MCF 10A (cell line): ENCODE measurements at regions not wholly inside any gene's neighbourhood (a gene's known extent, or its start where the extent isn't known, plus 50 kb on each side); places are given as distances from the start of the nearest gene placed in this dataset.

Experiments used
- BruUV-seq: library from RNA; stranded (reverse); fragments of 400-500 nt; replicated peaks from 2 replicates; lab custom pipeline; 2021; lab: Mats Ljungman, UMichigan
- CTCF ChIA-PET: fragments of 300-600 bp; sonication (Branson Sonifier 250); formaldehyde crosslinking; extraction: SDS; loops from one replicate; lab custom pipeline; 2021; ENCODE audit warnings: antibody characterized with exemption, inconsistent platforms; lab: Yijun Ruan, JAX
- POLR2A ChIA-PET: fragments of 300-600, 350-650 bp; sonication (Branson Sonifier 250); formaldehyde crosslinking; extraction: SDS; loops from one replicate; lab custom pipeline; 2020; ENCODE audit warnings: antibody characterized with exemption, inconsistent platforms; lab: Yijun Ruan, JAX
- DNase-seq: peaks from one replicate; pipeline ENCODE4 v3.0.0-alpha.2; 2018; ENCODE audit not compliant: unreplicated experiment
- H3K27ac Mint-ChIP-seq: one replicate; pipeline ENCODE4 v1.8.0; 2022; ENCODE audit warnings: mild to moderate bottlenecking, low read depth, mixed read lengths; ENCODE audit not compliant: unreplicated experiment
- H3K27me3 Mint-ChIP-seq: one replicate; pipeline ENCODE4 v1.8.0; 2022; ENCODE audit warnings: mixed read lengths; ENCODE audit not compliant: insufficient read depth, unreplicated experiment
- H3K36me3 Mint-ChIP-seq: one replicate; pipeline ENCODE4 v1.8.0; 2022; ENCODE audit warnings: mild to moderate bottlenecking, moderate library complexity, mixed read lengths; ENCODE audit not compliant: insufficient read depth, unreplicated experiment
- H3K4me1 Mint-ChIP-seq: one replicate; pipeline ENCODE4 v1.8.0; 2022; ENCODE audit warnings: mixed read lengths; ENCODE audit not compliant: insufficient read depth, unreplicated experiment
- H3K4me3 Mint-ChIP-seq: one replicate; pipeline ENCODE4 v1.8.0; 2022; ENCODE audit warnings: mild to moderate bottlenecking, moderate library complexity, mixed read lengths; ENCODE audit not compliant: unreplicated experiment
- H3K9me3 Mint-ChIP-seq: one replicate; pipeline ENCODE4 v1.8.0; 2022; ENCODE audit warnings: mixed read lengths; ENCODE audit not compliant: unreplicated experiment
- intact Hi-C: fragments of 100-400 bp; cut with micrococcal nuclease; formaldehyde crosslinking; loops from 2 replicates; pipeline ENCODE4 v1.14.1; 2022
- TF ChIP-seq, protein P1 (sequence below): fragments of 200-600 bp; IDR thresholded peaks from one replicate; pipeline ENCODE4 v1.8.0; 2022; ENCODE audit warnings: antibody characterized with exemption, mild to moderate bottlenecking; ENCODE audit not compliant: unreplicated experiment

DNA sequence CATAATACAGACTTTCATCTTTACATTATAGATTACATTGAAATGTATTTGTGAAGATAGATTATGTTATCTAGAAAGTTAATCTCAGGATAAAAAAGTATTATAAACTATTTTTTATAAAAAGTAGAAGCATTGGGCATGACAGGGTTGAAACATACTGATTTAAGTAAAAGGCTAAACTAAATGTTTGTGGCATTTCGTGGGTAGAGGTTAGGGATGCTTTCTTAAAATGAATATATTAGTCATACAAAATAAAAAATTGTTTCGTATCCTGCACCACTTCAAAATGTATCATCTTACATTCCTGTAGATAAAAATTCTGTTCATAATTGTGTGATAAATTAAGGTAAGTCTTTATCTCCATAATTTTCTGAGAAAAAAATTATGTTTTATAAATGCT is 603.6 kb downstream of the SPRY1 start:
- intact Hi-C loops = no loop called here

DNA sequence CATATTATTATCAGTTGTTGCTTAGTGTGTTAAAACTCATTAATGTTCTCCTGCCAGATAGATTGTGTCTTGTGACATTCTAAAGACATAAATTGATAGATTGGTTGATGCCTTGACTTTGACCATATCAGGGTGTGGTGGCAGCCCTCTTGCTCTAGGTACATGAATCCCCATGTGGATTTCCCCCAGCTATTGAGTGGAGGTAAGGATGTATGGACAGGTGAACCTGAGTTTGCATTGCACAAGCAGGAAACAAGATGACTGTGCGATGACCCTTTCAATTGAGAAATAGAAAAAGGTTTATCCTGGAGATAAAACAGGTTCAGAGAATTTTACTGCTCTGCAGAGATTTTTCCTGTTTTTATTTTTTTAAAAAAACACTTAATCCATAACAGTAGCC is 619.2 kb downstream of the SPRY1 start:
- Mint-ChIP-seq H3K4me1 (peaks cover 20% of the 10 kb centered on the region), H3K4me3 (no peak overlapping the region), H3K27ac (no peak overlapping the region), H3K27me3 (no peaks in the 10 kb centered on the region), H3K9me3 (peaks cover 7% of the 10 kb centered on the region), H3K36me3 (no peaks in the 10 kb centered on the region)
- POLR2A ChIA-PET = no interaction called here
- intact Hi-C loops = no loop called here
- no peak for DNase-seq
- CTCF ChIA-PET = interaction anchor here (0.6 to 0.7 kb wide), 2 partner anchors 60 to 216 kb away, joined by 3 to 4 read pairs; no protein-coding TSS in a partner anchor
- TF ChIP-seq, protein P1, sequence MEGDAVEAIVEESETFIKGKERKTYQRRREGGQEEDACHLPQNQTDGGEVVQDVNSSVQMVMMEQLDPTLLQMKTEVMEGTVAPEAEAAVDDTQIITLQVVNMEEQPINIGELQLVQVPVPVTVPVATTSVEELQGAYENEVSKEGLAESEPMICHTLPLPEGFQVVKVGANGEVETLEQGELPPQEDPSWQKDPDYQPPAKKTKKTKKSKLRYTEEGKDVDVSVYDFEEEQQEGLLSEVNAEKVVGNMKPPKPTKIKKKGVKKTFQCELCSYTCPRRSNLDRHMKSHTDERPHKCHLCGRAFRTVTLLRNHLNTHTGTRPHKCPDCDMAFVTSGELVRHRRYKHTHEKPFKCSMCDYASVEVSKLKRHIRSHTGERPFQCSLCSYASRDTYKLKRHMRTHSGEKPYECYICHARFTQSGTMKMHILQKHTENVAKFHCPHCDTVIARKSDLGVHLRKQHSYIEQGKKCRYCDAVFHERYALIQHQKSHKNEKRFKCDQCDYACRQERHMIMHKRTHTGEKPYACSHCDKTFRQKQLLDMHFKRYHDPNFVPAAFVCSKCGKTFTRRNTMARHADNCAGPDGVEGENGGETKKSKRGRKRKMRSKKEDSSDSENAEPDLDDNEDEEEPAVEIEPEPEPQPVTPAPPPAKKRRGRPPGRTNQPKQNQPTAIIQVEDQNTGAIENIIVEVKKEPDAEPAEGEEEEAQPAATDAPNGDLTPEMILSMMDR = no peak
- no TSS peak for BruUV-seq

More for the DNA sequence above, 603.6 kb downstream of the SPRY1 start:
- Mint-ChIP-seq H3K4me1 (peaks cover 8% of the 10 kb centered on the region), H3K4me3 (no peak overlapping the region), H3K9me3 (no peaks in the 10 kb centered on the region), H3K27ac (no peak overlapping the region), H3K27me3 (no peaks in the 10 kb centered on the region), H3K36me3 (no peaks in the 10 kb centered on the region)
- no TSS peak for BruUV-seq
- ChIA-PET CTCF (no interaction called here), POLR2A (no interaction called here)
- TF ChIP-seq, protein P1 = no peak
- no peak for DNase-seq

DNA sequence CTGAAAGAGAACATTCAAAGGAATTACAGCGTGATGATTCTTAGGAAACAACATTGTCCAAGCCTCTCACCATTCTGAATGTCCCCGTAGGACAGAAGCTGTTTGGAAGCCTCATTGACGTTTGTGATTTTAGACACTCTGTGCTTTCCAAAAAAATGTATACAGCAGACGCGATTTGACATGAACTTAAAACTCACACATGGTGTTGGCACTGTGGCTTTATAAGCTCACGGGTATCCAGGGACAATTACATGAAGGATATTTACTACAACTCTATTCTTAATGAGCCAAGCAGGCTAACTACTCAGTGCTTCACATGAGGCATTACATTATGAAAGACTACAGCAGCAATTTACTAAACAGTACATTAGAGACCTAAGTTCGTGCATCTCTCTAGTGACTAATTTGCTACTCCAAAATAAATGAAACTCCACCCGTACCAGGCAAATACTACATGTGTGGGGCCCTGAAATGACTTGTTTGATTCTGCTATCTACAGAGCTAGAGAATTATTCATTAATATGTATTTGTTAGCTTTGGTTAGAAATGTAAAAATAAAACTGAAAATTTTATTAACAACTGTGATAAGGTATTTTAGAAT is 620.7 kb downstream of the SPRY1 start:
- BruUV-seq = no TSS peak
- CTCF ChIA-PET = interaction anchor here (0.7 kb wide), 2 partner anchors 274 to 587 kb away, joined by 3 read pairs; no protein-coding TSS in a partner anchor

More for the DNA sequence above, 620.7 kb downstream of the SPRY1 start:
- Mint-ChIP-seq H3K4me1 (peaks cover 20% of the 10 kb centered on the region), H3K36me3 (no peaks in the 10 kb centered on the region), H3K27me3 (no peaks in the 10 kb centered on the region), H3K9me3 (peaks cover 7% of the 10 kb centered on the region), H3K27ac (no peak overlapping the region), H3K4me3 (no peak overlapping the region)
- POLR2A ChIA-PET = interaction anchor here (0.6 to 0.7 kb wide), 2 partner anchors 83 to 136 kb away, joined by 3 to 4 read pairs; no protein-coding TSS in a partner anchor
- DNase-seq = no peak
- intact Hi-C loops = no loop called here
- TF ChIP-seq, protein P1 = no peak
